Right lobe of liver (tissue), 6 donors: ENCODE measurements at regions not wholly inside any gene's neighbourhood (a gene's known extent, or its start where the extent isn't known, plus 50 kb on each side); places are given as distances from the start of the nearest gene placed in this dataset.
"Not testable (repeated sequence)": the region's sequence is repeated elsewhere in the genome, so short reads cannot be mapped to it uniquely, and the experiment has no call there.

ENCODE experiments used
- ATAC-seq, 4 donors: fragments of 200-7000 bp; cut with Tn5 transposase; one replicate each; pipeline ENCODE4 v1.9.1; 2020; ENCODE audit warnings: mild to moderate bottlenecking in 4 of 4, moderate library complexity in 4 of 4
- DNase-seq, 3 donors: peaks; one replicate each; pipeline ENCODE4 v3.0.0-alpha.2; 2020
- H3K27ac ChIP-seq, 3 donors: fragments of 200-600 bp; one replicate each; pipeline ENCODE4 v1.8.0; 2022
- H3K27me3 ChIP-seq, 2 donors: fragments of 200-600 bp; one replicate each; pipeline ENCODE4 v1.8.0; 2022
- H3K36me3 ChIP-seq, 4 donors: fragments of 200-600 bp; sonication (generic) in 1 of 4; one replicate each; pipeline versions ENCODE4 v1.5.1 to v1.8.0; 2017 to 2022; ENCODE audit warnings: control low read depth in 1 of 4
- H3K4me1 ChIP-seq, 4 donors: fragments of 200-600 bp; sonication (generic) in 1 of 4; one replicate each; pipeline versions ENCODE4 v1.5.1 to v1.8.0; 2017 to 2022; ENCODE audit warnings: control low read depth in 1 of 4
- H3K4me3 ChIP-seq, 3 donors: fragments of 200-600 bp; one replicate each; pipeline ENCODE4 v1.8.0; 2022
- H3K9me3 ChIP-seq, 4 donors: fragments of 200-600 bp; sonication (generic) in 1 of 4; one replicate each; pipeline versions ENCODE4 v1.5.1 to v1.8.0; 2017 to 2022; ENCODE audit warnings: control low read depth in 1 of 4
- POLR2A ChIP-seq: fragments of 450-650 bp; IDR thresholded peaks from one replicate; pipeline ENCODE4 v1.6.1; 2017; ENCODE audit warnings: antibody characterized with exemption, mild to moderate bottlenecking
- WGBS: methylation state at CpG from one replicate; pipeline ENCODE4 v1.1.6; 2018; ENCODE audit warnings: low coverage, low lambda C conversion rate; ENCODE audit not compliant: insufficient coverage; ENCODE audit errors: missing lambda C conversion rate; 5-methylcytosine and 5-hydroxymethylcytosine counted together
- intact Hi-C, 2 donors: fragments of 100-400 bp; cut with DNase I; formaldehyde crosslinking; loops; one replicate each; pipeline versions ENCODE4 v1.11.2 to v1.14.1; 2022
- TF ChIP-seq, protein P1 (sequence below), 4 donors: fragments of 200-600 bp in 3 of 4; fragments of 450-650 bp in 1 of 4; IDR thresholded peaks; one replicate each; pipeline versions ENCODE4 v1.5.1 to v1.8.0; 2016 to 2022; ENCODE audit warnings: antibody characterized with exemption in 4 of 4, mild to moderate bottlenecking in 2 of 4
- donor health status: DM: no; HTN: yes; CAD: no.
- donor health status: DM: no; HTN: no; CAD: no.
- donor health status: DM: no; HTN: no; CAD: no.
- donor health status: DM: no; HTN: yes; CAD: no.
- donor health status: DM: no; HTN: yes; CAD: no.

DNA sequence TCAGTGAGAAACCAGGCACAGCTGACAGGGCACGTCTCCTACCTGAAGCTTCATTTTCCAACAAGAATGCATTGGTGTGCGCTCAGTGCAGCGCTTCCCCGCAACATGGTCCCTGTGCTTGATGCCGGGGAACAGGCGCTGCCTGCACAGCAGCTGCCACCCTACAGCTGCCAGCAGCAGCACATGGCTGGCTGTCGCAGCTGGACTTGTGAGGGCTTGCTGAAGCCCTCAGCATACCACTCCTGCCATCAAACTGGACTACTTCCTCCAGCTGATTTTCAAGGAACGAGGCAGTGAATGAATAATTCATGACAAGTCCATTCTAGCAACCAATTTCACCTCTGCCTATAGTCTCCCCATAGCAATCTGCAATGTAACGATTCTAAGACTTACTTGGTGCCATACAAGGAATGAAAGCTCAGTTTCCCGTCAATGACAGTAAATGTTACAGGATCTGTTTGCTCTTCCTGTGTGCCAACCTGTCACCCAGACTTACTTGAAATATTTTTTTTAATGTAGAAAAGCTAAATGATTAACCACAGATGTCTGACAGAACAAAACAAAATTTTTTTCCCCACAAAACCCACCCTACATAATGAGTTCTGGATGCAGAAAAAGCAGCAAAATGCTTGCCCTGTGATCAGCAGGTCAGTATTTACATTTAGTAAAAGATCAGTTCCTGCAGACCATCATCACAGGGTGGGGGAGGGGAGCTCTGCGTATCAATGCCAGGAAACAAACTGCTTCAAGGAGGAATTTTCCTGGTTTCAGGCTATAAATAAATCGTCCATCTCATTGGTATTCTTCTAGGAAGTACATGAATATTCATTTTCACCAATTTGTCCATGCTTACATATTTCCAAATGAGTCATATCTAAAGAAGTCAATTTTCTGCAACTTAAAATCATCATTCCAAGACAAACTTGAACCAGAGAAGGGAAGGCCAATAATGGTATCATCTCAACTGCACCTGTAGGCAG, 140.6 kb downstream of the ALOX5 start:
- peak in 1 of 4 donors; percentile 50 for ATAC-seq
- H3K27ac ChIP-seq = no peak overlapping the region
- 46% methylated on average over 7 of the region's 12 CpGs for WGBS
- intact Hi-C loops = no loop called here
- no peaks in the 10 kb centered on the region for H3K9me3 ChIP-seq
- H3K4me3 ChIP-seq = no peak overlapping the region
- no peaks in the 10 kb centered on the region for H3K27me3 ChIP-seq
- no peaks in the 10 kb centered on the region for H3K36me3 ChIP-seq
- no peak for DNase-seq
- peaks cover 0 to 7% (median 0%) of the 10 kb centered on the region in 4 donors for H3K4me1 ChIP-seq
- no peak for TF ChIP-seq POLR2A
- TF ChIP-seq, protein P1, sequence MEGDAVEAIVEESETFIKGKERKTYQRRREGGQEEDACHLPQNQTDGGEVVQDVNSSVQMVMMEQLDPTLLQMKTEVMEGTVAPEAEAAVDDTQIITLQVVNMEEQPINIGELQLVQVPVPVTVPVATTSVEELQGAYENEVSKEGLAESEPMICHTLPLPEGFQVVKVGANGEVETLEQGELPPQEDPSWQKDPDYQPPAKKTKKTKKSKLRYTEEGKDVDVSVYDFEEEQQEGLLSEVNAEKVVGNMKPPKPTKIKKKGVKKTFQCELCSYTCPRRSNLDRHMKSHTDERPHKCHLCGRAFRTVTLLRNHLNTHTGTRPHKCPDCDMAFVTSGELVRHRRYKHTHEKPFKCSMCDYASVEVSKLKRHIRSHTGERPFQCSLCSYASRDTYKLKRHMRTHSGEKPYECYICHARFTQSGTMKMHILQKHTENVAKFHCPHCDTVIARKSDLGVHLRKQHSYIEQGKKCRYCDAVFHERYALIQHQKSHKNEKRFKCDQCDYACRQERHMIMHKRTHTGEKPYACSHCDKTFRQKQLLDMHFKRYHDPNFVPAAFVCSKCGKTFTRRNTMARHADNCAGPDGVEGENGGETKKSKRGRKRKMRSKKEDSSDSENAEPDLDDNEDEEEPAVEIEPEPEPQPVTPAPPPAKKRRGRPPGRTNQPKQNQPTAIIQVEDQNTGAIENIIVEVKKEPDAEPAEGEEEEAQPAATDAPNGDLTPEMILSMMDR (IDR thresholded peaks at IDR 0.05) = no peak

- H3K27me3 ChIP-seq = no peaks in the 10 kb centered on the region
- DNase-seq = no peak
Measured at GRCh38 chr10:45513551-45513950, 139.5 kb downstream of the ALOX5 start.

DNA sequence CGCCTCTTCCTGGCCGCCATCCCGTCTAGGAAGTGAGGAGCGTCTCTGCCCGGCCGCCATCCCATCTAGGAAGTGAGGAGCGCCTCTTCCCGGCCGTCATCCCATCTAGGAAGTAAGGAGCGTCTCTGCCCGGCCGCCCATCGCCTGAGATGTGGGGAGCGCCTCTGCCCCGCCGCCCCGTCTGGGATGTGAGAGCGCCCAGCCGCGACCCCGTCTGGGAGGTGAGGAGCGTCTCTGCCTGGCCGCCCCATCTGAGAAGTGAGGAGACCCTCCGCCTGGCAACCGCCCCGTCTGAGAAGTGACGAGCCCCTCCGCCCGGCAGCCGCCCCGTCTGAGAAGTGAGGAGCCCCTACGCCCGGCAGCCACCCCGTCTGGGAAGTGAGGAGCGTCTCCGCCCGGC, 137.9 kb downstream of the ALOX5 start:
- H3K4me3 ChIP-seq, H3K27me3 ChIP-seq, H3K4me1 ChIP-seq, DNase-seq, H3K36me3 ChIP-seq, intact Hi-C loops, H3K9me3 ChIP-seq, H3K27ac ChIP-seq, ATAC-seq: not testable (repeated sequence)
- 80% methylated on average over 3 of the region's 37 CpGs for WGBS

More at GRCh38 chr10:45513551-45513950, 139.5 kb downstream of the ALOX5 start:
- Histone ChIP-seq H3K9me3 (no peaks in the 10 kb centered on the region), H3K4me1 (peaks cover 0 to 7% (median 0%) of the 10 kb centered on the region in 4 donors), H3K27ac (no peak overlapping the region), H3K36me3 (no peaks in the 10 kb centered on the region), H3K4me3 (no peak overlapping the region)
- TF ChIP-seq, protein P1 (IDR thresholded peaks at IDR 0.05) = no peak
- TF ChIP-seq POLR2A = no peak
- WGBS = 73% methylated on average over 3 of the region's 3 CpGs
- no peak for ATAC-seq
- intact Hi-C loops = no loop called here

GRCh38 chr10:45509491-45509890, 135.5 kb downstream of the ALOX5 start:
- H3K9me3 ChIP-seq = no peaks in the 10 kb centered on the region
- intact Hi-C loops = no loop called here
- H3K27me3 ChIP-seq = no peaks in the 10 kb centered on the region
- peaks cover 0 to 4% (median 0%) of the 10 kb centered on the region in 4 donors for H3K4me1 ChIP-seq
- DNase-seq (no peak), ATAC-seq (no peak)
- no peak overlapping the region for H3K27ac ChIP-seq
- H3K36me3 ChIP-seq = no peaks in the 10 kb centered on the region
- H3K4me3 ChIP-seq = no peak overlapping the region
- TF ChIP-seq POLR2A = no peak
- TF ChIP-seq, protein P1 (IDR thresholded peaks at IDR 0.05) = no peak

- no peaks in the 10 kb centered on the region for H3K9me3 ChIP-seq
- no peaks in the 10 kb centered on the region for H3K27me3 ChIP-seq
- H3K27ac ChIP-seq = no peak overlapping the region
- 50% methylated on average over 2 of the region's 2 CpGs for WGBS
- no peak for TF ChIP-seq POLR2A
- TF ChIP-seq, protein P1 (IDR thresholded peaks at IDR 0.05) = no peak
- peak in 1 of 4 donors; percentile 18 for ATAC-seq
- H3K4me3 ChIP-seq = no peak overlapping the region
- no peak for DNase-seq
- peaks cover 0 to 11% (median 0%) of the 10 kb centered on the region in 4 donors for H3K4me1 ChIP-seq
- intact Hi-C loops = no loop called here
- no peaks in the 10 kb centered on the region for H3K36me3 ChIP-seq
Measured at GRCh38 chr10:45505311-45505710, 131.3 kb downstream of the ALOX5 start.
